ENCODE measurements at regions not wholly inside any gene's neighbourhood (a gene's known extent, or its start where the extent isn't known, plus 50 kb on each side); places are given as distances from the start of the nearest gene placed in this dataset.

GRCh38 chr15:27679731-27680471 lies 419.2 kb downstream of the OCA2 start:
- Mint-ChIP-seq H3K4me1 (ENCODE audit: unreplicated experiment) (no peaks in the 10 kb centered on the region), H3K36me3 (ENCODE audit: low read depth, unreplicated experiment) (no peaks in the 10 kb centered on the region), H3K9me3 (ENCODE audit: unreplicated experiment) (no peaks in the 10 kb centered on the region), H3K4me3 (ENCODE audit: unreplicated experiment) (no peak overlapping the region), H3K27ac (ENCODE audit: unreplicated experiment) (no peak overlapping the region), H3K27me3 (ENCODE audit: unreplicated experiment) (peaks cover 3% of the 10 kb centered on the region)
- no peak for TF ChIP-seq CTCF (IDR thresholded peaks at IDR 0.05; ENCODE audit: unreplicated experiment)
- DNase-seq (ENCODE audit: low spot score): no peak

GRCh38 chr15:27679203-27679602 lies 419.9 kb downstream of the OCA2 start:
- no peak overlapping the region for H3K4me3 Mint-ChIP-seq (ENCODE audit: unreplicated experiment)
- H3K4me1 Mint-ChIP-seq (ENCODE audit: unreplicated experiment): no peaks in the 10 kb centered on the region
- no peak overlapping the region for H3K27ac Mint-ChIP-seq (ENCODE audit: unreplicated experiment)
- H3K27me3 Mint-ChIP-seq (ENCODE audit: unreplicated experiment): peaks cover 3% of the 10 kb centered on the region
- no peak for TF ChIP-seq CTCF (IDR thresholded peaks at IDR 0.05; ENCODE audit: unreplicated experiment)
- H3K36me3 Mint-ChIP-seq (ENCODE audit: low read depth, unreplicated experiment): no peaks in the 10 kb centered on the region
- H3K9me3 Mint-ChIP-seq (ENCODE audit: unreplicated experiment): no peaks in the 10 kb centered on the region
- DNase-seq (ENCODE audit: low spot score): no peak

- no peak for TF ChIP-seq CTCF (IDR thresholded peaks at IDR 0.05; ENCODE audit: unreplicated experiment)
- DNase-seq (ENCODE audit: low spot score): no peak
- Mint-ChIP-seq H3K4me3 (ENCODE audit: unreplicated experiment) (no peak overlapping the region), H3K9me3 (ENCODE audit: unreplicated experiment) (no peaks in the 10 kb centered on the region), H3K27ac (ENCODE audit: unreplicated experiment) (no peak overlapping the region), H3K36me3 (ENCODE audit: low read depth, unreplicated experiment) (no peaks in the 10 kb centered on the region), H3K4me1 (ENCODE audit: unreplicated experiment) (no peaks in the 10 kb centered on the region), H3K27me3 (ENCODE audit: unreplicated experiment) (peaks cover 5% of the 10 kb centered on the region)
Observed at GRCh38 chr15:27677951-27678350, 421.2 kb downstream of the OCA2 start.

GRCh38 chr15:27676647-27677046 lies 422.5 kb downstream of the OCA2 start:
- Mint-ChIP-seq H3K27ac (ENCODE audit: unreplicated experiment) (no peak overlapping the region), H3K4me3 (ENCODE audit: unreplicated experiment) (no peak overlapping the region), H3K36me3 (ENCODE audit: low read depth, unreplicated experiment) (no peaks in the 10 kb centered on the region), H3K27me3 (ENCODE audit: unreplicated experiment) (peaks cover 8% of the 10 kb centered on the region), H3K9me3 (ENCODE audit: unreplicated experiment) (no peaks in the 10 kb centered on the region), H3K4me1 (ENCODE audit: unreplicated experiment) (no peaks in the 10 kb centered on the region)
- TF ChIP-seq CTCF (IDR thresholded peaks at IDR 0.05; ENCODE audit: unreplicated experiment): no peak
- no peak for DNase-seq (ENCODE audit: low spot score)

- no peaks in the 10 kb centered on the region for H3K36me3 Mint-ChIP-seq (ENCODE audit: low read depth, unreplicated experiment)
- H3K4me3 Mint-ChIP-seq (ENCODE audit: unreplicated experiment): no peak overlapping the region
- DNase-seq (ENCODE audit: low spot score): no peak
- H3K27me3 Mint-ChIP-seq (ENCODE audit: unreplicated experiment): peaks cover 8% of the 10 kb centered on the region
- H3K27ac Mint-ChIP-seq (ENCODE audit: unreplicated experiment): no peak overlapping the region
- TF ChIP-seq CTCF (IDR thresholded peaks at IDR 0.05; ENCODE audit: unreplicated experiment): no peak
- no peaks in the 10 kb centered on the region for H3K9me3 Mint-ChIP-seq (ENCODE audit: unreplicated experiment)
- no peaks in the 10 kb centered on the region for H3K4me1 Mint-ChIP-seq (ENCODE audit: unreplicated experiment)
Observed at GRCh38 chr15:27675571-27675970, 423.5 kb downstream of the OCA2 start.
